NCI-H2107 treated with DMSO at 0.1 percent for 48 hours (cell line): ENCODE measurements at regions not wholly inside any gene's neighbourhood (a gene's known extent, or its start where the extent isn't known, plus 50 kb on each side); places are given as distances from the start of the nearest gene placed in this dataset.

Experiments
- DNase-seq: peaks from one replicate; lab custom pipeline; 2025; ENCODE audit not compliant: unreplicated experiment; lab: John Stamatoyannopoulos, UW

DNA sequence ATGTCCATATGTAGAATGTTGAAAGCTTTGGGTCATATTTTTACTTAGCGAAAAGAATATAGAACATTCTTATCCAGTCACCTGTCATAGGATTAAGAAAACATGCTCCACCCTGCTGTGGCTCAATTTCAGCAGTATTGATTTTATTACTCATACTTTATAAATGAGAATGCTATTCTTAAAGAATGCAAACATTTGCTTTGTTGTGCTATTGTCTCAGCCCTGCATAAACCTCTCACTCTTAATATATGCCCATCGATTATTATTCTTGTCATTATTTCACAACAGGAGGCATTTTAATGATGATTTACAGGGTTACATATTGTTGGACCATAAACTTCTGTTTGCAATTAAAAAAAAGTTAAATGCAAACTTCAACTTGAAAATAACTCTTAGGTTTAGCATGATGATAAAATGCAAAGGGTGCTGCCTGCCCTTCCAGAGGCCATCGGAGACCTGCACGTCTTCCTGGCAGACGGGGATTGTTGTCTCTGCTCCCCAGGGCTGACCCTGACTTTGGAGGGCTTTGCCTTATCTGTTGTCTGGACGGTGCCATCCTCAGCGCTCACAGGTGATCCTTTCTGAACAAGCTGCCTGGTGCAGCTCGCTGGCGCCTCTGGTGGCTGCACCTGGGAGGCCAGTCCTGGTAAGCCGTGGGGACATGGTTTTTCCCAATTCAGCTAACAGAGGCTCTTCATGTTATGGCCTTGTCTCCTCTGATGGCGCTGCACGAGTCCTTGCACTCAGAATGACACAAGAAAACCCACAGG, 50.0 kb upstream of the SHH start:
- DNase-seq = no peak
